HCT116 (cell line): ENCODE measurements at regions not wholly inside any gene's neighbourhood (a gene's known extent, or its start where the extent isn't known, plus 50 kb on each side); places are given as distances from the start of the nearest gene placed in this dataset.

Experiments used
- ATAC-seq: fragments of 200-7000 bp; cut with Tn5 transposase; 2 replicates; pipeline ENCODE4 v1.9.1; 2020; ENCODE audit warnings: mild to moderate bottlenecking, moderate library complexity
- BruUV-seq: library from RNA; stranded (reverse); fragments of 400-500 nt; replicated peaks from 2 replicates; lab custom pipeline; 2021; lab: Mats Ljungman, UMichigan
- CTCF ChIA-PET: fragments of 300-600 bp; sonication (Branson Sonifier 250); formaldehyde crosslinking; loops from one replicate; lab custom pipeline; 2021; ENCODE audit warnings: antibody characterized with exemption; lab: Charles Lee
- POLR2A ChIA-PET: fragments of 300-600, 350-600 bp; sonication (Branson Sonifier 250); formaldehyde crosslinking; loops from one replicate; lab custom pipeline; 2021; ENCODE audit warnings: antibody characterized with exemption; lab: Charles Lee
- RAD21 ChIA-PET, 2 experiments: fragments of 300-600 bp; sonication (Branson Sonifier 250); formaldehyde crosslinking; loops; one replicate each; lab custom pipeline; 2023; ENCODE audit warnings: low total read pairs in 2 of 2; ENCODE audit not compliant: uncharacterized antibody in 2 of 2, unreplicated experiment in 2 of 2, low non-redundant PET in 1 of 2; lab: Charles Lee
- DNase-seq: peaks from one replicate; pipeline ENCODE4 v3.0.0-alpha.2; 2010; ENCODE audit warnings: low read depth, low spot score
- H2AFZ ChIP-seq: fragments of 200-600 bp; shearing (Covaris generic), sonication (generic); 2 replicates; pipeline ENCODE4 v1.6.1; 2017; ENCODE audit warnings: low read depth, mixed run types, mixed read lengths, antibody characterized with exemption, low read length; ENCODE audit not compliant: poor library complexity, severe bottlenecking
- H3K27ac ChIP-seq: 2 replicates; pipeline ENCODE4 v1.5.1; 2012; ENCODE audit warnings: low read depth, low read length
- H3K27me3 ChIP-seq: fragments of 200-600 bp; sonication (generic); 2 replicates; pipeline ENCODE4 v1.6.1; 2016; ENCODE audit warnings: mixed run types, low read length, mixed read lengths; ENCODE audit not compliant: insufficient read depth
- H3K36me3 ChIP-seq, 2 experiments: fragments of 200-500 bp in 1 of 2; fragments of 200-600 bp in 1 of 2; sonication (Bioruptor generic) in 1 of 2; sonication (generic) in 1 of 2; 2 replicates each; pipeline versions ENCODE4 v1.5.1 to v1.6.1; 2014 to 2016; ENCODE audit warnings: low read length in 2 of 2, inconsistent platforms in 1 of 2, mixed read lengths in 1 of 2, mixed run types in 1 of 2; ENCODE audit not compliant: insufficient read depth in 2 of 2, control insufficient read depth in 1 of 2
- H3K4me1 ChIP-seq, 2 experiments: fragments of 200-600 bp in 1 of 2; sonication (generic) in 1 of 2; 2 replicates each; pipeline versions ENCODE4 v1.5.1 to v1.6.1; 2012 to 2017; ENCODE audit warnings: low read length in 2 of 2, inconsistent platforms in 1 of 2, mild to moderate bottlenecking in 1 of 2, mixed read lengths in 1 of 2, mixed run types in 1 of 2, moderate library complexity in 1 of 2; ENCODE audit not compliant: insufficient read depth in 2 of 2, control insufficient read depth in 1 of 2
- H3K4me2 ChIP-seq: fragments of 200-600 bp; sonication (generic); 2 replicates; pipeline ENCODE4 v1.6.1; 2017; ENCODE audit warnings: mixed run types, low read length, mixed read lengths
- H3K4me3 ChIP-seq, 2 experiments: fragments of 200-600 bp in 1 of 2; sonication (generic) in 1 of 2; replicated peaks in 1 of 2; 2 replicates each; pipeline ENCODE4 v1.5.1; 2011 to 2016; ENCODE audit warnings: low read length in 2 of 2, control low read depth in 1 of 2, low read depth in 1 of 2, mild to moderate bottlenecking in 1 of 2, mixed read lengths in 1 of 2, mixed run types in 1 of 2
- H3K79me2 ChIP-seq: fragments of 200-600 bp; sonication (generic); 2 replicates; pipeline ENCODE4 v1.6.1; 2017; ENCODE audit warnings: mild to moderate bottlenecking, mixed run types, low read length, moderate library complexity, mixed read lengths; ENCODE audit not compliant: insufficient read depth
- H3K9ac ChIP-seq: fragments of 200-600 bp; sonication (generic); 2 replicates; pipeline ENCODE4 v1.6.1; 2016; ENCODE audit warnings: low read length, mixed read lengths
- H3K9me2 ChIP-seq: fragments of 200-600 bp; sonication (generic), shearing (Covaris generic); 2 replicates; pipeline ENCODE4 v1.6.1; 2017; ENCODE audit warnings: mixed run types, mild to moderate bottlenecking, moderate library complexity; ENCODE audit not compliant: insufficient read depth
- H3K9me3 ChIP-seq, 2 experiments: fragments of 200-500 bp in 1 of 2; fragments of 200-600 bp in 1 of 2; sonication (Bioruptor generic) in 1 of 2; sonication (generic) in 1 of 2; 2 replicates each; pipeline ENCODE4 v1.6.1; 2014 to 2017; ENCODE audit warnings: low read length in 2 of 2, mixed read lengths in 2 of 2, inconsistent platforms in 1 of 2, low read depth in 1 of 2, mild to moderate bottlenecking in 1 of 2, mixed run types in 1 of 2, moderate library complexity in 1 of 2; ENCODE audit not compliant: control insufficient read depth in 1 of 2, insufficient read depth in 1 of 2
- H4K20me1 ChIP-seq: fragments of 200-600 bp; sonication (generic), shearing (Covaris generic); 2 replicates; pipeline ENCODE4 v1.6.1; 2017; ENCODE audit warnings: mixed run types, mild to moderate bottlenecking, moderate library complexity; ENCODE audit not compliant: insufficient read depth
- EGR1 ChIP-seq: IDR thresholded peaks from 2 replicates; pipeline ENCODE4 v1.6.1; 2012; ENCODE audit warnings: low read depth
- ELF1 ChIP-seq: IDR thresholded peaks from 2 replicates; pipeline ENCODE4 v1.6.1; 2012; ENCODE audit warnings: low read depth, borderline replicate concordance
- EZH2phosphoT487 ChIP-seq: fragments of 200-600 bp; IDR thresholded peaks from 2 replicates; pipeline ENCODE4 v1.6.1; 2018; ENCODE audit warnings: antibody characterized with exemption, borderline replicate concordance
- JUND ChIP-seq: IDR thresholded peaks from 2 replicates; pipeline ENCODE4 v1.6.1; 2012
- POLR2A ChIP-seq: IDR thresholded peaks from 2 replicates; pipeline ENCODE4 v1.7.0; 2011; ENCODE audit warnings: borderline replicate concordance; ENCODE audit not compliant: insufficient read depth, insufficient read length; ENCODE audit errors: extremely low read depth
- POLR2AphosphoS5 ChIP-seq: IDR thresholded peaks from 2 replicates; pipeline ENCODE4 v1.6.1; 2011; ENCODE audit warnings: mild to moderate bottlenecking, low read depth, low read length, moderate library complexity
- RAD21 ChIP-seq: IDR thresholded peaks from 2 replicates; pipeline ENCODE4 v1.6.1; 2012; ENCODE audit warnings: low read depth, mild to moderate bottlenecking
- SIN3A ChIP-seq: IDR thresholded peaks from 2 replicates; pipeline ENCODE4 v1.6.1; 2012; ENCODE audit warnings: low read depth
- SP1 ChIP-seq: IDR thresholded peaks from 2 replicates; pipeline ENCODE4 v1.6.1; 2012; ENCODE audit warnings: low read depth
- TCF7L2 ChIP-seq: IDR thresholded peaks from 2 replicates; pipeline ENCODE4 v1.7.0; 2011; ENCODE audit warnings: borderline replicate concordance, inconsistent platforms; ENCODE audit not compliant: insufficient read depth, insufficient read length; ENCODE audit errors: extremely low read depth
- YY1 ChIP-seq: IDR thresholded peaks from 2 replicates; pipeline ENCODE4 v1.6.1; 2011; ENCODE audit warnings: low read length, low read depth, moderate library complexity, mild to moderate bottlenecking; ENCODE audit not compliant: insufficient replicate concordance; ENCODE audit errors: extremely low read depth
- ZFX ChIP-seq: fragments of 450-650 bp; IDR thresholded peaks from 2 replicates; pipeline ENCODE4 v1.6.1; 2017
- ZNF274 ChIP-seq: fragments of 200-500 bp; sonication (Bioruptor generic); IDR thresholded peaks from 2 replicates; pipeline ENCODE4 v1.6.1; 2014; ENCODE audit warnings: mild to moderate bottlenecking, low read depth, low read length, inconsistent platforms
- intact Hi-C: fragments of 100-400 bp; cut with micrococcal nuclease; formaldehyde crosslinking; loops from 2 replicates; pipeline ENCODE4 v1.10.0; 2022
- TF ChIP-seq, protein P1 (sequence below), 3 experiments: fragments of 200-600 bp in 1 of 3; sonication (generic) in 1 of 3; IDR thresholded peaks in 2 of 3; conservative IDR thresholded peaks in 1 of 3; 2 replicates each; pipeline ENCODE4 v1.5.1; 2012 to 2017; ENCODE audit warnings: low read depth in 2 of 3, low read length in 2 of 3, antibody characterized with exemption in 1 of 3, borderline replicate concordance in 1 of 3, control low read depth in 1 of 3, mild to moderate bottlenecking in 1 of 3, mixed read lengths in 1 of 3, mixed run types in 1 of 3, moderate library complexity in 1 of 3; ENCODE audit not compliant: insufficient read depth in 1 of 3
- TF ChIP-seq, protein P2 (sequence below): IDR thresholded peaks from 2 replicates; pipeline ENCODE4 v1.6.1; 2012
- TF ChIP-seq, protein P3 (sequence below): IDR thresholded peaks from 2 replicates; pipeline ENCODE4 v1.6.1; 2012
- TF ChIP-seq, protein P4 (sequence below): IDR thresholded peaks from 2 replicates; pipeline ENCODE4 v1.6.1; 2011; ENCODE audit warnings: mild to moderate bottlenecking, low read length, moderate library complexity; ENCODE audit not compliant: insufficient replicate concordance; ENCODE audit errors: extremely low read depth

DNA sequence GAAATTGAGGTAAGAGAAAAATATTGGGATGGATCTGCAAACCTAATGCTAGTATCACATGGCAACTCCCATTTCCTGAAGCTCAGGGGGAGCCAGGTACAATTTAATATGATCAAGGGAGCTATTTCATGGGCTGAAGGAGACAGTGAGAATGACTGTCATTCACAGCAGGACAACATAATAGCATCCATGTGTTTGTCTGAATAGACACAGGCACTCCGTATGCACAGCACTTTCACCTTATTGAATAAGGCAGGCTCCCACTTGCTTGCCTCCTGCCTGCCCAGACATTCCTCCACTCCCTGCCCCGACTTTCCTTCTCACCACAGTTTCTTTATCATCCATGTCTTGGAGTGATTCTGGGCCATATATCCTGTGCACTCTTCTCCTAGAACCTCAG lies 156.6 kb upstream of the SLC24A5 start:
- no peak for ATAC-seq
- ChIA-PET POLR2A (no interaction called here), RAD21 (no interaction called here), CTCF (no interaction called here)
- H3K4me3 ChIP-seq, result no peak overlapping the region
- no peaks in the 10 kb centered on the region for H3K4me1 ChIP-seq
- no peak overlapping the region for H3K27ac ChIP-seq
- TF ChIP-seq JUND (no peak), POLR2A (no peak), ZFX (no peak), ELF1 (no peak)
- H3K36me3 ChIP-seq, result no peaks in the 10 kb centered on the region
- intact Hi-C loops, result no loop called here
- H3K79me2 ChIP-seq, result no peaks in the 10 kb centered on the region
- no peak for DNase-seq
- H3K9ac ChIP-seq, result no peak overlapping the region
- no peak overlapping the region for H3K4me2 ChIP-seq
- no peak overlapping the region for H2AFZ ChIP-seq
- BruUV-seq, result no TSS peak
- H4K20me1 ChIP-seq, result no peaks in the 10 kb centered on the region
- peaks cover 8 to 16% of the 10 kb centered on the region in 2 experiments; a peak in 2 of 4 replicates for H3K9me3 ChIP-seq
- no peaks in the 10 kb centered on the region for H3K9me2 ChIP-seq
- no peaks in the 10 kb centered on the region for H3K27me3 ChIP-seq

DNA sequence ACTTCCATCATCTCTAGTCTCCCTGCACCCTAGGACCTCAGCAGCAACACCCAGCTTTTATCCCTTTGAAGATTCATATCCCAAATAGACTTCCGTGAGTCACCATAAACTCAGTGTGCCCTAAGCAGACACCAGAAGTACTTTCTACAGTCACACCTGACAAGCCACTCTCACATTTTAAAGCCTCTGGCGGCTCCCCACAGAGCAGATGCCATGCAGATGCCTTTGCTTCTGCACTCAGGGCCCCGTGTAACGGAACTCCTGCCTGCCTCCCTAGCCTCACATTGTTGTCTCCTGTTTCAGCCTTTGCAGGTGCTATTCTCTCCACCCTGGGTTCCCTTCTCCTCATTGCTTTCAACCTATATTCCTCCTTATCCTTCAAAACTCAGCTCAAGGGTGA lies 155.5 kb upstream of the SLC24A5 start:
- H3K27ac ChIP-seq, result no peak overlapping the region
- no peak for DNase-seq
- no peak overlapping the region for H2AFZ ChIP-seq
- no peak overlapping the region for H3K9ac ChIP-seq
- H3K4me1 ChIP-seq, result no peaks in the 10 kb centered on the region
- ChIA-PET CTCF (no interaction called here), POLR2A (no interaction called here), RAD21 (no interaction called here)
- H3K36me3 ChIP-seq, result no peaks in the 10 kb centered on the region
- no peak overlapping the region for H3K4me2 ChIP-seq
- H3K9me2 ChIP-seq, result no peaks in the 10 kb centered on the region
- no TSS peak for BruUV-seq
- H3K27me3 ChIP-seq, result no peaks in the 10 kb centered on the region
- no peaks in the 10 kb centered on the region for H4K20me1 ChIP-seq
- H3K79me2 ChIP-seq, result no peaks in the 10 kb centered on the region
- H3K9me3 ChIP-seq, result peaks cover 8 to 15% of the 10 kb centered on the region in 2 experiments; a peak in 2 of 4 replicates
- no peak for ATAC-seq
- intact Hi-C loops, result no loop called here
- no peak overlapping the region for H3K4me3 ChIP-seq
- TF ChIP-seq YY1 (no peak), RAD21 (no peak), SP1 (no peak), ZNF274 (no peak), SIN3A (no peak), EGR1 (no peak), POLR2A (no peak), POLR2AphosphoS5 (no peak), TCF7L2 (no peak), EZH2phosphoT487 (no peak)
- TF ChIP-seq, protein P1, sequence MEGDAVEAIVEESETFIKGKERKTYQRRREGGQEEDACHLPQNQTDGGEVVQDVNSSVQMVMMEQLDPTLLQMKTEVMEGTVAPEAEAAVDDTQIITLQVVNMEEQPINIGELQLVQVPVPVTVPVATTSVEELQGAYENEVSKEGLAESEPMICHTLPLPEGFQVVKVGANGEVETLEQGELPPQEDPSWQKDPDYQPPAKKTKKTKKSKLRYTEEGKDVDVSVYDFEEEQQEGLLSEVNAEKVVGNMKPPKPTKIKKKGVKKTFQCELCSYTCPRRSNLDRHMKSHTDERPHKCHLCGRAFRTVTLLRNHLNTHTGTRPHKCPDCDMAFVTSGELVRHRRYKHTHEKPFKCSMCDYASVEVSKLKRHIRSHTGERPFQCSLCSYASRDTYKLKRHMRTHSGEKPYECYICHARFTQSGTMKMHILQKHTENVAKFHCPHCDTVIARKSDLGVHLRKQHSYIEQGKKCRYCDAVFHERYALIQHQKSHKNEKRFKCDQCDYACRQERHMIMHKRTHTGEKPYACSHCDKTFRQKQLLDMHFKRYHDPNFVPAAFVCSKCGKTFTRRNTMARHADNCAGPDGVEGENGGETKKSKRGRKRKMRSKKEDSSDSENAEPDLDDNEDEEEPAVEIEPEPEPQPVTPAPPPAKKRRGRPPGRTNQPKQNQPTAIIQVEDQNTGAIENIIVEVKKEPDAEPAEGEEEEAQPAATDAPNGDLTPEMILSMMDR (IDR thresholded peaks at IDR 0.05 in 2 of 3, conservative IDR thresholded peaks at IDR 0.05 in 1 of 3; ENCODE audit: borderline replicate concordance in 1 of 3, insufficient read depth in 1 of 3, low read depth in 2 of 3, low read length in 2 of 3), result no peak
- TF ChIP-seq, protein P2, sequence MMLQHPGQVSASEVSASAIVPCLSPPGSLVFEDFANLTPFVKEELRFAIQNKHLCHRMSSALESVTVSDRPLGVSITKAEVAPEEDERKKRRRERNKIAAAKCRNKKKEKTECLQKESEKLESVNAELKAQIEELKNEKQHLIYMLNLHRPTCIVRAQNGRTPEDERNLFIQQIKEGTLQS, result no peak
- TF ChIP-seq, protein P3, sequence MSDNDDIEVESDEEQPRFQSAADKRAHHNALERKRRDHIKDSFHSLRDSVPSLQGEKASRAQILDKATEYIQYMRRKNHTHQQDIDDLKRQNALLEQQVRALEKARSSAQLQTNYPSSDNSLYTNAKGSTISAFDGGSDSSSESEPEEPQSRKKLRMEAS, result no peak
- TF ChIP-seq, protein P4, sequence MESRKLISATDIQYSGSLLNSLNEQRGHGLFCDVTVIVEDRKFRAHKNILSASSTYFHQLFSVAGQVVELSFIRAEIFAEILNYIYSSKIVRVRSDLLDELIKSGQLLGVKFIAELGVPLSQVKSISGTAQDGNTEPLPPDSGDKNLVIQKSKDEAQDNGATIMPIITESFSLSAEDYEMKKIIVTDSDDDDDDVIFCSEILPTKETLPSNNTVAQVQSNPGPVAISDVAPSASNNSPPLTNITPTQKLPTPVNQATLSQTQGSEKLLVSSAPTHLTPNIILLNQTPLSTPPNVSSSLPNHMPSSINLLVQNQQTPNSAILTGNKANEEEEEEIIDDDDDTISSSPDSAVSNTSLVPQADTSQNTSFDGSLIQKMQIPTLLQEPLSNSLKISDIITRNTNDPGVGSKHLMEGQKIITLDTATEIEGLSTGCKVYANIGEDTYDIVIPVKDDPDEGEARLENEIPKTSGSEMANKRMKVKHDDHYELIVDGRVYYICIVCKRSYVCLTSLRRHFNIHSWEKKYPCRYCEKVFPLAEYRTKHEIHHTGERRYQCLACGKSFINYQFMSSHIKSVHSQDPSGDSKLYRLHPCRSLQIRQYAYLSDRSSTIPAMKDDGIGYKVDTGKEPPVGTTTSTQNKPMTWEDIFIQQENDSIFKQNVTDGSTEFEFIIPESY, result no peak
